ENCODE measurements at regions not wholly inside any gene's neighbourhood (a gene's known extent, or its start where the extent isn't known, plus 50 kb on each side); places are given as distances from the start of the nearest gene placed in this dataset.

GRCh38 chr14:25389948-25390347 is 340.0 kb upstream of the STXBP6 start:
- TF ChIP-seq POLR2A (IDR thresholded peaks at IDR 0.05) = no peak
- TF ChIP-seq EP300 (IDR thresholded peaks at IDR 0.05) = no peak
